Colon (tissue), 2 donors: ENCODE measurements at regions not wholly inside any gene's neighbourhood (a gene's known extent, or its start where the extent isn't known, plus 50 kb on each side); places are given as distances from the start of the nearest gene placed in this dataset.
"Not testable (repeated sequence)": the region's sequence is repeated elsewhere in the genome, so short reads cannot be mapped to it uniquely, and the experiment has no call there.

Experiments used
- FAIRE-seq: peaks from 2 replicates; lab custom pipeline; 2012; peaks lifted over from hg19 to GRCh38; lab: Jason Lieb, UNC
- donor health status: control.
- donor health status: control.

DNA sequence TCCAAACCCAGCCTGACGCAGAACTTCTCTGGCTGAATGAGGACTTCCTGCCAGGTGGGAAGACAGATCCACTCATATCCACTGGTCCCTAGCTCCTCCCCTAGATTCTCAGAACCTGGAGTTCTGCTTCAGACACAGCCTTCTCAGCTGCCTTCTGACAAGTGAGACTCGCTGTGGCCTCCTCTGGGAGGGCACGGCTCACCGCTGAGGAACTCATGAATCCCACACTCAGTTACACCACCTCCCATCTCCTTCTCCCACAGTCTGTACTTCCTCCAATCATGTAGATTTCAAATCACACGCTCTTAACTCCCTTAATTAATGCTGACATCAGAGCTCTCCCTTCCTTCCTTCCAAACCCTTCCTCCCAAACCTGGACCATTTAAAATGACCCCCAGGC, 86.4 kb upstream of the TMEM45B start:
- no peak for FAIRE-seq

- FAIRE-seq: no peak
Observed at GRCh38 chr11:129729823-129730222, 85.8 kb upstream of the TMEM45B start.

DNA sequence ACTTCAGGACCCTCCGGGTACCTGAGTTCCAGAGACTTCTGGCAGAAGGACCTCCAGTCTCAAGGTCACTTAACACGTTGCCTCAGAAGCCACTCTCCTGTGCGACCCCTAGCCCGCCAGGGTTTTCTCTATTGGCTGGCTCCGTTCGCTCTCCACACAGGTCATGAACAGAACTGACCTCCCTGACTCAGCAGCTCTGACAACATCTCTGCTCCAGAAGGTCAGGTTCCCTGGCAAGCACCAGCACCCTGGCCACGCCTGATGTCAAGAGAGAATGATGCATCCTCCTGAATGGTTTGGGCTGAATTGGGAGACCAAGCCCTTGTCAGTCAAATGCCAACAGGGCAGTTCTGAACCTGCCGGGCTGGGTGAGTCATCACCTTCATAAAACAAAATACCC, 84.3 kb upstream of the TMEM45B start:
- FAIRE-seq: no peak

DNA sequence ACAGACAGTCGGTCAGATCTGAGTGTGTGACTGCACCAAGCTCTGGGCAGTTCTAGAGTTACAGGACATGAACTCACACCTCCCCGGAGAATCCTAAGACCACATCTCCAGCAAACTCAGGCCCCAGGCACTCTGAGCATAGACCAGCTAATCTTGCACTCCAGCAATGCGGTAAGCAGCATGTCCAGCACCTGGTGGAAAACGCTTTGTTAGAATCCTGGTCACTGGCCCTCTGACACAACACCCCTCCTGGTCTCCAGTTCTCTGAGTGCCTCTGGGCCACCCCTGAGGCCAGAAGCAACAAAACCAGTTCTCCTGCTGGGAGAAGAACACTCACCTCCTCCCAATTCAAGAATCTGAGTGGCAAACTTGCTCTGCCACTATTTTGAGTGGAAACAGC, 82.7 kb upstream of the TMEM45B start:
- no peak for FAIRE-seq

- no peak for FAIRE-seq
Observed at GRCh38 chr11:129733384-129733783, 82.3 kb upstream of the TMEM45B start.

DNA sequence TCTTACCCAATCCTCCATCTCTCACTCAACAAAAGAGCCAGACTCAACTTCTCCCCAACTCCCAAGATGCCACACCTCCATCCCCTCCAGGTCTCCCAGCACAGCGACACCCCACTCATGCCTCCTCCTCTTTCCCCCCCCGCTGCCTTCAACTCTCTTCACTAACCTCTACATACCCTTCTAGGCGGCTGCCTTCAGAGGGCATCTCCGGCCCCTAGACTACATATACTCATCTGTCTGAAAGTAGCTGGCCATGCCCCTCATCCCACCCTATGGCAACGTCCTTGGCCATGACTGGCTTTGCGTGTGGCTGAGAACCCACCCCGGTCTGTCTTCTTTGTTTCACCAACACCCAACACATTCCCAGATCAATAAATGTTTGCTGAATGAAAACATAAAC, 81.7 kb upstream of the TMEM45B start:
- no peak for FAIRE-seq

DNA sequence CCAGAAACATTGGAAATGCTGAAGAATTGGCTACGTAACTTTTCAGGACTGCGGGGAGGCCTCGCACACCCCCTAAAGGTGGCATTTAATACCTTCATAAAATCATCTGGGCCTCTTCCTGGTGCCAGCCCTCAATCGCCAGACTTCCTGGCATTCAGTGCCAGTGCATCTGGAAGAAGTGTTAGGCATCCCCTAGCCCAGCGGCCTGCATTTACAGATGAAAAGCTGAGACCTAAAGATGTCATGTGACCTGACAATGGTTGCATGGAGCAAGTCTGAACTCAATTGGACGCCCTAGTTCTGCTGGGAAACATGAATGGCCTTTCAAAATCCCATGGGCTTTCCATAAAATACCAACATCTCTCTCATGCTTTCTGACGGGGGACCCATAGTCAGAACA, 81.0 kb upstream of the TMEM45B start:
- FAIRE-seq: no peak

- no peak for FAIRE-seq
Observed at GRCh38 chr11:129737831-129738230, 77.8 kb upstream of the TMEM45B start.

GRCh38 chr11:129738242-129738641, 77.4 kb upstream of the TMEM45B start:
- no peak for FAIRE-seq

GRCh38 chr11:129739339-129739738, 76.3 kb upstream of the TMEM45B start:
- FAIRE-seq: no peak

DNA sequence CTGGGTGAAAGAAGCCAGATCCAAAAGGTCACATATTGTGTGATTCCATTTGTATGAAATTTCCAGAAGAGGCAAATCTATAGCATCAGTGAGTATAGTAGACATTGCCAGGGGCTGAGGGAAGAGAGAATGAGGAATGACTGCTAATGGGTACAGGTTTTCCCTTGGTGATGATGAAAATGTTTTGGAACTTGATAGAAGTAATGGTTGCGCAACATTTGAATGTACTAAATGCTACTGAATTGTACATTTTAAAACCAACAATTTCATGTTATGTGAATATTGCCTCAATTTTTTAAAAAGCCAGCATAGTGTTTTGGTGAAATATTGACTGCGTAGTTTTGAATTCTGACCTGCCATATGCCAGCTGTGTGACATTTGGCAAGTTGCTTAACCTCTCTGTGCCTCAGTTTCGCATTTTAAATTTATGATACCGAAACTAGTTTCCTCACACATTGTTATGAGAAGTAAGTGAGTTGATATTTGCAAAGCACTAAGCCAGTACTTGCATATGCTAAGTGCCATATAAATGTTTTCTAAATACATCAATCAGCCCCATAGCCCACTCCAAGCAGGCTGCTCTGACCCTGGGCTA, 75.4 kb upstream of the TMEM45B start:
- no peak for FAIRE-seq

GRCh38 chr11:129743112-129743815, 72.4 kb upstream of the TMEM45B start:
- FAIRE-seq: no peak

DNA sequence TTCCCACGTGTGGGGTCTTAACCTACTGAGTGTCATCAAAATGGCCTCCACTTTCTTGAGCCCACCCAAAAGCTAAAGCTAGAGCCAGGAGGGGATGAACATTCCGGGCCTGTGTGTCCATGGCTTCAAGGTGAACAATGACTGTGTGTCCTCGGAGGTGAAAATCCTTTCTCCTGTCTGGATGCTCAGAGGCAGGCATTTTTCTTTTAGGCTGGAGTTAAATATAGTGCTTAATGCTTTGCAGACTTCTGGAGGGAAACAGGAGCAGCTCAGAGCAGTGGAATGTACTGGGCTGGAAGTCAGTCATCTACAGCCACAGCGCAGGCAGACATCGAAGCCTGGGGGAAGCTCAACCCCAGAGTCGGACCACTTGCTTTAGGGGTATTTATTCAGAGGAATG, 68.6 kb upstream of the TMEM45B start:
- FAIRE-seq: no peak

DNA sequence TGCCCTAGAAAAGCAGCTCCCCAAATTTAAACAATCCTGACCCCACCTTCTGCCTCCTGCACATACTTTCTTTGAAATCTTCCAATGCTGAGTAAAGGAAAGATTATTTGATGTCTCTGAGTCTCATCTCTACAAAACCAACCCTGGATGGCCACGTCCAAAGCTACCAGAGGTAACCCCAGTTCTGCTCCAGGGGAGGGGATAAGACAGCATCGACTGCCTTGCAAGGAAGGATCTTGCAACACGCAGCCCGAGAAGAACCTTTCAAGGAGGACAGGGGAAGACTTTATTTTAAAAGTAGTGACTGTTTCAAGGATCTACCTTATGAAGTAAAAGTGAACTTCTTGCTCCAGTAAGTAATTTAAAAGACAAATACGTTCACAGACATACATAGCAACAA, 66.5 kb upstream of the TMEM45B start:
- no peak for FAIRE-seq

- FAIRE-seq: no peak
Observed at GRCh38 chr11:129750343-129751292, 65.0 kb upstream of the TMEM45B start.

DNA sequence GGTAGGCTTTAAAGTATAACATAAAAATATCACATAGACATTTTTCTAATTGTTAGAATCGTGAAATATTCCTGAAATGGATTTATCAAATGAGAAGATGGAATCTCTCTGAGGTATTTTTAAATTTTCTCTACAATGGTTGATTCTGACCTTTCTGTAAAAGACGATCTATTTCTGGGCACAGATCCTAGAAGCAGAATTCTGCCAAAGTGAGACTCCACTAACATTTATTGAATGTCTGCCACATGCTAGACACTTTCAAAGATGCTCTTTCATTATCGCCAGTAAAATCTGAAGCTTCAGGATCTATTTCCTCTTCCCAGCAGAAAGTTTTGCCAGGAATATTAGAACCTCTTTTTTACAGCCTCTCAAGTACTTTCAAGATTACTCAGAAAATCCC, 64.1 kb upstream of the TMEM45B start:
- no peak for FAIRE-seq

DNA sequence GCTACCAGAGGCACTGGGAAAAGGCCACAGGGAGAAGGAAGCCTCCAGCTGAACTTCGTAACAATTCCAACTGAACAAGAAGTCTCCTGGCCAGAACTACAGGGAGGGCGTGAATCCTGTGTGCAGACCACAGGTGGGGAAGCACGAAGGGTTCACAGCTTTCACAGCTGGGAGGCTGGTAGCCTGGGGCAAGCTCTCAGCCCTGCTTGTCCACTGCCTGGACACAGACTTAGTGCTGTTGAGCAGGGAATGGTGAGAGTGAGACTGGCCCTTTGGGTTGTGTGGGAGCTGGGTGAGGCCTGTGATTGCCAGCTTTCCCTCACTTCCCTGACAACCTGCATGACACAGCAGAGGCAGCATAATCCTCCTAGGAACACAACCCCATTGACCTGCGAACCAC, 52.1 kb upstream of the TMEM45B start:
- FAIRE-seq: not testable (repeated sequence)

DNA sequence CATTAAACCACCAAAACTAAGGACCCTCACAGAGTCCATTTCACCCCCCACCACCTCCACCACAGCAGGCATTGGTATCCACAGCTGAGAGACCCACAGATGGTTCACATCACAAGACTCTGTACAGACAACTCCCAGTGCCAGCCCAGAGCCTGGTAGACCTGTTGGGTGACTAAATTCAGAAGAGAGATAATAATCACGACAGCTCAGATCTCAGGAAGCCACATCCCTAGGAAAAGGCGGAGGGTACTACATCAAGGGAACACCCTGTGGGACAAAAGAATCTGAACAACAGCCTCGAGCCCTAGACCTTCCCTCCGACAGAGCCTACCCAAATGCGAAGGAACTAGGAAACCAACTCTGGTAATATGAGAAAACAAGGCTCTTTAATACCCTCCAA, 51.4 kb upstream of the TMEM45B start:
- FAIRE-seq: not testable (repeated sequence)
